Epithelial cell of esophagus (primary cell): ENCODE measurements at regions not wholly inside any gene's neighbourhood (a gene's known extent, or its start where the extent isn't known, plus 50 kb on each side); places are given as distances from the start of the nearest gene placed in this dataset.

Experiments used
- DNase-seq: peaks from one replicate; pipeline ENCODE4 v3.0.0; 2010; ENCODE audit warnings: low read depth
- H3K4me3 ChIP-seq: 2 replicates; pipeline ENCODE4 v1.5.1; 2011; ENCODE audit warnings: mild to moderate bottlenecking, low read length, control low read depth
- TF ChIP-seq, protein P1 (sequence below): IDR thresholded peaks from 2 replicates; pipeline ENCODE4 v1.5.1; 2011; ENCODE audit warnings: low read depth, mild to moderate bottlenecking, low read length, control low read depth, inconsistent platforms; ENCODE audit not compliant: insufficient read depth; ENCODE audit errors: missing control alignments

DNA sequence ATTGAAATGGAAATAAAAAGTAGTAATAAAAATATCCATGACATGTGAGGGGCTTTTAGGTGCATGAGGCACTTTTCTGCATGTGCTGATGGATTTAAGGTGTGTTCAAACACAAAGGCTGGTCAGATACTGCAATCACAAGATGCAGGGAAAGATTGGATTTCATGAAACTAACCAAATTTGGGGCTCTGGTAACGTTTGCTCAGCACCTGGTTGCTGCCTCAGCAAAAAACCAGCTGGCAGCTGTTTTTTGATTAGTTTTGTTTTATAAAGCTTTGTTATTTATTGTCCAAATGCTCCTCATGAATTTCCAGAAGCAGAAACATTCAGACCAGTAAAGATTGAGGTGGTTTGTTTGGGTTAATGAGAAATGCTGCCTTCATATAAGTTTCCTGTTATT, 195.7 kb upstream of the NRG3 start:
- TF ChIP-seq, protein P1, sequence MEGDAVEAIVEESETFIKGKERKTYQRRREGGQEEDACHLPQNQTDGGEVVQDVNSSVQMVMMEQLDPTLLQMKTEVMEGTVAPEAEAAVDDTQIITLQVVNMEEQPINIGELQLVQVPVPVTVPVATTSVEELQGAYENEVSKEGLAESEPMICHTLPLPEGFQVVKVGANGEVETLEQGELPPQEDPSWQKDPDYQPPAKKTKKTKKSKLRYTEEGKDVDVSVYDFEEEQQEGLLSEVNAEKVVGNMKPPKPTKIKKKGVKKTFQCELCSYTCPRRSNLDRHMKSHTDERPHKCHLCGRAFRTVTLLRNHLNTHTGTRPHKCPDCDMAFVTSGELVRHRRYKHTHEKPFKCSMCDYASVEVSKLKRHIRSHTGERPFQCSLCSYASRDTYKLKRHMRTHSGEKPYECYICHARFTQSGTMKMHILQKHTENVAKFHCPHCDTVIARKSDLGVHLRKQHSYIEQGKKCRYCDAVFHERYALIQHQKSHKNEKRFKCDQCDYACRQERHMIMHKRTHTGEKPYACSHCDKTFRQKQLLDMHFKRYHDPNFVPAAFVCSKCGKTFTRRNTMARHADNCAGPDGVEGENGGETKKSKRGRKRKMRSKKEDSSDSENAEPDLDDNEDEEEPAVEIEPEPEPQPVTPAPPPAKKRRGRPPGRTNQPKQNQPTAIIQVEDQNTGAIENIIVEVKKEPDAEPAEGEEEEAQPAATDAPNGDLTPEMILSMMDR = no peak
- DNase-seq = no peak
- no peak overlapping the region for H3K4me3 ChIP-seq

DNA sequence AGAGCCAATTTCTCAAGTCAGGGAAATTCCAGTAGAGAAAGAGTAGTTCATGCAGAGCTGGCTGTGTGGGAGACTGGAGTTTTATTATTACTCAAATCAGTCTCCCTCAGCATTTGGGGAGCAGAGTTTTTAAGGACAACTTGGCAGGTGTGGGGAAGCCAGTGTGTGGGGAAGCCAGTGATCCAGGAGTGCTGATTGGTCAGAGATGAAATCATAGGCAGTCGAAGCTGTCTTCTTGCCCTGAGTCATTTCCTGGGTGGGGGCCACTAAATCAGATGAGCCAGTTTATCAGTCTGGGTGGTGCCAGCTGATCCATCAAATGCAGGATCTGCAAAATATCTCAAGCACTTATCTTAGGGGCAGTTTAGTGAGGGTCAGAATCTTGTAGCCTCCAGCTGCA, 194.6 kb upstream of the NRG3 start:
- DNase-seq = peak; percentile 14
- no peak overlapping the region for H3K4me3 ChIP-seq
- TF ChIP-seq, protein P1 = no peak

DNA sequence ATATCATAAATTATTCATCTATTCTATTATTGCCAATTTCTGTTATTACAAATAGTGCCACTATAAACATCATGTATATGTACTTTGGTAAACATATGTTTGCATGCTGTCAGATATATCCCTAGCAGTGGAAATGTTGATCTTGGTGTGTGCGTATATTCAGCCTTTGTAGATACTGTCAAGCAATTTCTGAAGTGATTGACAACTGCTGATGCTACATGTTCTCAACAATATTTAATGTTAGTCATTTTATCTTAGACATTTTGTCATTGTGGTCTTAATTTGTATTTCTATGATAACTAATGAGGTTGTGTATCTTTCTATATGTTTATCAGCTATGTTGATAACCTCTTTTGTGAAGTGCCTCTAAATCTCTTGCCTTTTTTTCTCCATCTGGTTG, 186.5 kb upstream of the NRG3 start:
- TF ChIP-seq, protein P1 = no peak
- DNase-seq = no peak
- H3K4me3 ChIP-seq = no peak overlapping the region

DNA sequence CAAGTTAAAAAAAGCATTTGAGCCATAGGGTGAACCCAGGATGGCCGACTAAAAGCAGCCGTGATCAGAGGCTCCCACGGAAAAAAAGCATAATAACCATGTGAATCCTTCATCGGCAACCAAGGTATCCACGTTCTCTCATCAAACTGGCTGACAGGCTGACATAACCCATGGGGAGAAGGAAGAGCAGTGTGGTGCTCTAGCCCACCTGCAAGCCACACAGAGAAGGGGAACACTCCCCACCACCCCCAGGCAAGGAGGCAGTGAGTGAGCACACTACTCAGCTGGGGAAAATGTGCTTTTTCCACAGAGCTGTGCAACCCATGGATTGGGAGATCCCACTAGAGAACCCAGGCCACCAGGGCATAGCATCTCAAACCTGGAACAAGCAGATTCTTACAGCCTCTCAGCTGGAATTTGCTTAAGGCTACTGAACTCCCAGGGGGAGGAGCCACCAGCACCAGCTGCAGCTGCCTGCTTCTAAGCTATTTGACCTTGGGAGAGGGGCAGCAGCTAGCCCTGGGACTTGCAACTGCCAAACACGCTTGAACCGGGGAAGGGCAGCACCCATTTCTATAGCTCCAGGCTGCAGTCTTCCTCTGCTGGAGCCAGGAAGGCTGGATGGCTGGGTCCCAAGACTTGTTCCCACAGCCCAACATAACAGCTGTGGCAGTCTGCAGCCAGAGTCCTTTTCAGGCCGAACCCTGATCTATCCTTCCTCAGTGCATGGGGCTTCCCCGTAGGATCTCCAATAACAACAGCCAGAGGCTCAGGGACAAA, 178.2 kb upstream of the NRG3 start:
- H3K4me3 ChIP-seq = no peak overlapping the region
- no peak for DNase-seq
- TF ChIP-seq, protein P1 = no peak

DNA sequence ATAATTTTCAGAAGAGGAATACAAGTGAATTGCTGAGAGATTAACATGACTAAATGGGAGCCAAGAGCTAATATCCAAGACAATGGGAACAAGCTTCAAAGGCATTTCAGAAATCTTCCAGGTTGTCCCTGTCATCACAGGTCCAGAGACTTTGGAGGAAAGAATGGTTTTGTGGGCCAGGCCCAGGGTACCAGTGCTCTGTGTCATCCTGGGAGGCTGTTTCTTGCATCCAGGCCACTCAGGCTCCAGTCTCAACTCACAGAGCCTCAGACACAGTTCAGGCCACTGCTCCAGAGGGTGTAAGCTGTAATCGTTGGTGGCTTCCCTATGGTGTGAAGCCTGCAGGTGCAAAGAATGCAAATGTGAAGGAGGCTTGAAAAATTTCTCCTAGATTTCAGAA, 170.4 kb upstream of the NRG3 start:
- TF ChIP-seq, protein P1 = no peak
- H3K4me3 ChIP-seq = no peak overlapping the region
- no peak for DNase-seq

DNA sequence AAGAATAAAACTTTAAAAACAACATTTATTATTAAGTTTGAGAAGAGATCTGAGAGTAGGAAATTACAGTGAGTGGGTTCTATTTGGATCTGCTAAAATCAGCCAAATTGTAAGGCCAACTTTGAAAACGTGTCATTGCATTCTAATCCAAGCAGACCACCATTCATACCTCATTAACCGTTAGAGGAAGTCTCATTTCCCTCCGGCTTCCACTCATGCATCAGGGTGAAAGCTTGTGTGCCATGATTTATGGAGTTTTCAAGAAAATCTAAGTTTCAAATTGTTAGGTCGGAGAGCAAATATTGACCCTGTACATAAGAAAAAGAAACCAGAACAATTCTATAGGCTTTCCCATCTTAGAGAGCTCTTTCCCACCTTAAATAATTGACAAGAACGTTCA, 166.6 kb upstream of the NRG3 start:
- TF ChIP-seq, protein P1 = no peak
- H3K4me3 ChIP-seq = no peak overlapping the region
- no peak for DNase-seq

DNA sequence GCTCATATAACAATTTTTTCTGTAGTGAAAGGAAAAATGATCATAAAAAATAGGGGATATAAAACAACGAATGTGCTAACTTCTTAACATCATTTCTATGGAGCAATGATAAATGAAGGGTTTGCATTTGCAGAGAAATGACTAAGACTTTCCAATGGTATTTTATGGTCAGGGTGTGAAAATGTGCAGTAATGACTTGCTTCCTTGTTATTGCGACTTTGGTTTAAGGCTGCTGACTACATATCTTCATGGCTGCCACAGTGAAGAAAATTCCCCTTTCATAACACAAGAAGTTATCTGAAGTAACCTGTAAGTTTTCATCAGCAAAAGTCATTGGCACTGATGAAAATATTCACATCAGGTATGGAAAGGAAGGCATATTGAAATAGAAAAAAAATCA, 166.1 kb upstream of the NRG3 start:
- H3K4me3 ChIP-seq = no peak overlapping the region
- TF ChIP-seq, protein P1 = no peak
- no peak for DNase-seq
